GM12864 (cell line): ENCODE measurements at regions not wholly inside any gene's neighbourhood (a gene's known extent, or its start where the extent isn't known, plus 50 kb on each side); places are given as distances from the start of the nearest gene placed in this dataset.
A peak's percentile ranks its signal among the peaks of the same experiment; 100 is the strongest.
"Not testable (repeated sequence)": the region's sequence is repeated elsewhere in the genome, so short reads cannot be mapped to it uniquely, and the experiment has no call there.

Experiments used
- DNase-seq: peaks from one replicate; pipeline ENCODE4 v3.0.0-alpha.2; 2011; ENCODE audit warnings: low read depth
- H3K4me3 ChIP-seq: 2 replicates; pipeline ENCODE4 v1.5.1; 2011; ENCODE audit warnings: mild to moderate bottlenecking, low read depth, low read length, control low read depth
- CTCF ChIP-seq: IDR thresholded peaks from 2 replicates; pipeline ENCODE4 v1.5.1; 2011; ENCODE audit warnings: low read depth, mild to moderate bottlenecking, moderate library complexity, low read length, control low read depth, inconsistent platforms; ENCODE audit errors: missing control alignments

DNA sequence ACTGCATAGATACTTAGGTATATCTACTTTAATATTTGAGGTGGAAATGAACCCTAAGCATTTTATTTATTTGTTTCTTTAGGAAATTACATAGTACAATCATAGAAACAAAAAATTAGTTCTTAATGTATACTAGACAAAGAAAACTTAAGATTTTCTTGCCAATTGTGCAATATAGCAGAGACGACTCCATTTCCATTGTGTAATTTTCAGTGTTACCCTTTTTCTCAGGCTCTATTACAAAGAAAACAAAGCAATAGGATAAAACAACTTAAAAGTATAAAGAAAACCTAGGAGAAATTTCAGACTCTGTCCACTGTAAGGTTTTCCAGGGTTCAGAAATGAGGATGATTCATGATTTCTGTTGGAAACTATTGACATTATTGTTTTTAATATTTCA, 89.0 kb upstream of the SERTAD2 start:
- DNase-seq, result no peak
- H3K4me3 ChIP-seq, result no peak overlapping the region
- no peak for TF ChIP-seq CTCF

DNA sequence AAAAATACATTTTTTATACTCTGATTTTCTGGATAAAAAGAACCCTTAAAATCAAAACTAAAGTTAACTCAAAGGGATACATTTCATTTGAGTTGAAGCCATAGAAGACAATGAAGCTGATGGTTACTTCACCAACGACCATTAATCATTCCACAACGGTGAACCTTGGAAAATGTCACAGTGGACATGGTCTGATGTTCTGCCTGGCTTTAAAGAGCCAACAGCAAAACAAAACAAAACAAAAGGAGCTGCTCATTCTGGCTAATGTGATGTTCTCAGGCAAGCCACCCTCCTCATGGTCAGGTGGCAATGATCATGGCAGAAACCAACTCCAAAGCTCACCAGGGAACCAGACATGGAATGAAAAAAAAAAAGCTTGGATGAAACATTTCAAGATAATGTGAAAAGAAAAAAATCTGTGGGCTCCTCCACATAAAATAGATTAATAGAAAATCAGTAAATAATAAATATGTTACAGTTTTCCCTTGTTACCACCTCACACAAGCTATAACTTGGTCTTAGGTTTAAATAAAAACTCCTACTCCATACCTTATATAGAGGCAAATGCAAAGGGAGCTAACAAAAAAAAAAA, 90.1 kb upstream of the SERTAD2 start:
- no peak overlapping the region for H3K4me3 ChIP-seq
- TF ChIP-seq CTCF, result no peak
- DNase-seq, result no peak

GRCh38 chr2:64745562-64745961, 91.8 kb upstream of the SERTAD2 start:
- no peak for TF ChIP-seq CTCF
- H3K4me3 ChIP-seq, result no peak overlapping the region
- DNase-seq, result no peak

DNA sequence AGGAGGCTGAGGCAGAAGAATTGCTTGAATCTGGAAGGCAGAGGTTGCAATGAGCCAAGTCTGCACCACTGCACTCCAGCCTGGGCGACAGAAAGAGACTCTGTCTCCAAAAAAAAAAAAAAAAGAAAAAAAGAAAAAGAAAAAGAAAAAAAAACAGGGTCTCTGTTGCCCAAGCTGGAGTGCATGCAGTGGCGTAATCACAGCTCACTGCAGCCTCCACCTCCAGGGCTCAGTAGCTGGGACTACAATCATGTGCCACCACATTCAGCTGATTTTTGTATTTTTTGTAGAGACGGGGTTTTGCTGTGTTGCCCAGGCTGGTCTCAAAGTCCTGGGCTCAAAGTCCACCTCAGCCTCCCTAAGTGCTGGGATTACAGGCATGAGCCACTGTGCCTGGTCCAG, 94.0 kb upstream of the SERTAD2 start:
- not testable (repeated sequence) for DNase-seq
- peak overlapping the region; percentile 35 for H3K4me3 ChIP-seq

DNA sequence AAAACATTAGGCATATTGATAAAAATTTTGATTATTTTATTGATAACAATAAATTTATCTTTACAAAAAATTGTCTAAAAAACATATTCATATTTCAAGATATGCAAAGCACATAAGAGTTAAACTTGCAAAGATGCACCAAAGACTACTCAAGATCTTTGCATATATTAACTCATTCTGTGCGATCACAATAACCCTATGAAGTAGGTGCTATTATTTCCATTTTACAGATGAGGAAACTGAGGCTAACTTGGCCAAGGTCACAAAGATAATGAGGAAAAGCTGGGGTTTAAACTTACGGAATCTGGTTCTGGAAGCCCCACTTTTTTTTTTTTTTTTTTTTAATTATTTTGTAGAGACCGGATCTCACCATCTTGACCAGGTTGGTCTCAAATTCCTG, 94.4 kb upstream of the SERTAD2 start:
- peak overlapping the region; percentile 48 for H3K4me3 ChIP-seq
- no peak for DNase-seq
- TF ChIP-seq CTCF, result no peak

DNA sequence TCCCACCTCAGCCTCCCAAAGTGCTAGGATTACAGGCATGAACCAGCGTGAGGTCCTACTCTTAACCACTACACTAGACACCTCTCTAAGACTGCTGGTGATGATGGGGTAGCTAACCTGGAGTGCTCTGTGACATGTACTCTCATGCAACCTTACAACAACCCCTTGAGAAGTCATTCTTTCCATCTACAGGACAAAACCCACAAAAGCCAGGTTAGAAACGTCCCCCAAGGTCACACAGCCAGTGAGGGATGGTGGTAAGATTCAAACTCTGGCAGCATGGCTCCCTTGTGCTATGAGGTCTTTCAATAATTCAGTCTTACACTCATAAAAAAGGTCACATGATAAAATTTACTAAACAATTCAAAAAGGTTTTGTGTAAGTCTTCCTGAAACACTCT, 94.8 kb upstream of the SERTAD2 start:
- peak overlapping the region; percentile 48 for H3K4me3 ChIP-seq
- no peak for TF ChIP-seq CTCF
- no peak for DNase-seq

DNA sequence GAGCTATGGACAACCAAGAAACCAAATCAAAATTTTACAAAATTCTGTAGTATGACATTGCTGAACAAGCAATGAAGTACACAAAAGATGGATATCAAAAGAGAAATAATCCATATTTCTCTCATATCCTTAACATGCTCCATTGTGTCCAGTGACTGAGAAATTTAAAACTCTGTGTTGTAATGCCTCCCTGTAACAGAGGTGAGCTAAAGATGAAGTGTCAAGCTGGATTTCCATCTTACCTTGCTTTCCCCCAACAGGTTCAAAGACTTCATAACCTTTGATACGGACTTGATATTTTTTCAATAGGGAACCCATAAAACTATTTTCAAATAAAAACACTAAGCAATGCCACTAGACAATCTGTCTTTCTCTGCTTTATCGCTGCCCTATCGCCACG, 95.7 kb upstream of the SERTAD2 start:
- DNase-seq, result no peak
- no peak for TF ChIP-seq CTCF
- H3K4me3 ChIP-seq, result peak overlapping the region; percentile 96
